Liver (tissue), 3 donors: ENCODE measurements at regions not wholly inside any gene's neighbourhood (a gene's known extent, or its start where the extent isn't known, plus 50 kb on each side); places are given as distances from the start of the nearest gene placed in this dataset.

Experiments used
- EGR1 ChIP-seq, 2 donors: IDR thresholded peaks; 2 replicates each; pipeline ENCODE4 v1.6.1; 2016 to 2018; ENCODE audit warnings: antibody characterized with exemption in 2 of 2, low read depth in 2 of 2
- JUND ChIP-seq, 2 donors: IDR thresholded peaks; 2 replicates each; pipeline ENCODE4 v1.6.1; 2016; ENCODE audit warnings: antibody characterized with exemption in 2 of 2
- NR2F2 ChIP-seq: IDR thresholded peaks from 2 replicates; pipeline ENCODE4 v1.6.1; 2016; ENCODE audit warnings: antibody characterized with exemption
- RAD21 ChIP-seq, 2 donors: IDR thresholded peaks; 2 replicates each; pipeline ENCODE4 v1.6.1; 2016; ENCODE audit warnings: antibody characterized with exemption in 2 of 2, mild to moderate bottlenecking in 2 of 2
- TAF1 ChIP-seq: conservative IDR thresholded peaks from 2 replicates; pipeline ENCODE4 v1.6.1; 2016; ENCODE audit warnings: antibody characterized with exemption, mild to moderate bottlenecking
- YY1 ChIP-seq: IDR thresholded peaks from 2 replicates; pipeline ENCODE4 v1.6.1; 2016; ENCODE audit warnings: antibody characterized with exemption, mild to moderate bottlenecking
- TF ChIP-seq, protein P1 (sequence below): fragments of 150-350 bp; IDR thresholded peaks from 2 replicates; pipeline ENCODE4 v1.5.1; 2017; ENCODE audit warnings: improper control_type of control experiment, low read depth, low read length; ENCODE audit not compliant: missing input control
- TF ChIP-seq, protein P2 (sequence below): IDR thresholded peaks from 2 replicates; pipeline ENCODE4 v1.6.1; 2016; ENCODE audit warnings: antibody characterized with exemption, mild to moderate bottlenecking
- TF ChIP-seq, protein P3 (sequence below): IDR thresholded peaks from 2 replicates; pipeline ENCODE4 v1.6.1; 2016; ENCODE audit warnings: antibody characterized with exemption
- donor health status: healthy.
- donor health status: healthy.

DNA sequence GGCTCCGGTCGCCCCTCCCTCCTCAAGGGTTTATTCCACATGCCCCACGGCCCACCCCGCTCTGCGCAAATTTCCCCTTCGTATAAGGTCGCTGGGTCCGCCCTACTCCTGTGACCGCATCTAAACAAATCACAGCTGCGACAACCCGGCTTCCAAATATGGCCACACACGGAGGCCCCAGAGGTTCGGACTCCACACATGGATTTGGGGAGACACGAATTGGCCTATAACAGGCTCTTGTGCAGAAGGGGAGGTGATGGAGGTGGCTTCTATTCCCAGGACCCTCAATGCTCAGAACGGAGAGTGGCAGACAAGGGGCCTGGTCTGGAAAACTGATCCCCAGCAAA, 90.1 kb downstream of the FOXL3 start:
- TF ChIP-seq, protein P1, sequence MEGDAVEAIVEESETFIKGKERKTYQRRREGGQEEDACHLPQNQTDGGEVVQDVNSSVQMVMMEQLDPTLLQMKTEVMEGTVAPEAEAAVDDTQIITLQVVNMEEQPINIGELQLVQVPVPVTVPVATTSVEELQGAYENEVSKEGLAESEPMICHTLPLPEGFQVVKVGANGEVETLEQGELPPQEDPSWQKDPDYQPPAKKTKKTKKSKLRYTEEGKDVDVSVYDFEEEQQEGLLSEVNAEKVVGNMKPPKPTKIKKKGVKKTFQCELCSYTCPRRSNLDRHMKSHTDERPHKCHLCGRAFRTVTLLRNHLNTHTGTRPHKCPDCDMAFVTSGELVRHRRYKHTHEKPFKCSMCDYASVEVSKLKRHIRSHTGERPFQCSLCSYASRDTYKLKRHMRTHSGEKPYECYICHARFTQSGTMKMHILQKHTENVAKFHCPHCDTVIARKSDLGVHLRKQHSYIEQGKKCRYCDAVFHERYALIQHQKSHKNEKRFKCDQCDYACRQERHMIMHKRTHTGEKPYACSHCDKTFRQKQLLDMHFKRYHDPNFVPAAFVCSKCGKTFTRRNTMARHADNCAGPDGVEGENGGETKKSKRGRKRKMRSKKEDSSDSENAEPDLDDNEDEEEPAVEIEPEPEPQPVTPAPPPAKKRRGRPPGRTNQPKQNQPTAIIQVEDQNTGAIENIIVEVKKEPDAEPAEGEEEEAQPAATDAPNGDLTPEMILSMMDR, result no peak
- TF ChIP-seq EGR1 (IDR thresholded peaks at IDR 0.05; ENCODE audit: low read depth in 2 of 2) (no peak), RAD21 (IDR thresholded peaks at IDR 0.05) (no peak), YY1 (no peak), TAF1 (no peak), NR2F2 (no peak), JUND (IDR thresholded peaks at IDR 0.05) (no peak)
- TF ChIP-seq, protein P2, sequence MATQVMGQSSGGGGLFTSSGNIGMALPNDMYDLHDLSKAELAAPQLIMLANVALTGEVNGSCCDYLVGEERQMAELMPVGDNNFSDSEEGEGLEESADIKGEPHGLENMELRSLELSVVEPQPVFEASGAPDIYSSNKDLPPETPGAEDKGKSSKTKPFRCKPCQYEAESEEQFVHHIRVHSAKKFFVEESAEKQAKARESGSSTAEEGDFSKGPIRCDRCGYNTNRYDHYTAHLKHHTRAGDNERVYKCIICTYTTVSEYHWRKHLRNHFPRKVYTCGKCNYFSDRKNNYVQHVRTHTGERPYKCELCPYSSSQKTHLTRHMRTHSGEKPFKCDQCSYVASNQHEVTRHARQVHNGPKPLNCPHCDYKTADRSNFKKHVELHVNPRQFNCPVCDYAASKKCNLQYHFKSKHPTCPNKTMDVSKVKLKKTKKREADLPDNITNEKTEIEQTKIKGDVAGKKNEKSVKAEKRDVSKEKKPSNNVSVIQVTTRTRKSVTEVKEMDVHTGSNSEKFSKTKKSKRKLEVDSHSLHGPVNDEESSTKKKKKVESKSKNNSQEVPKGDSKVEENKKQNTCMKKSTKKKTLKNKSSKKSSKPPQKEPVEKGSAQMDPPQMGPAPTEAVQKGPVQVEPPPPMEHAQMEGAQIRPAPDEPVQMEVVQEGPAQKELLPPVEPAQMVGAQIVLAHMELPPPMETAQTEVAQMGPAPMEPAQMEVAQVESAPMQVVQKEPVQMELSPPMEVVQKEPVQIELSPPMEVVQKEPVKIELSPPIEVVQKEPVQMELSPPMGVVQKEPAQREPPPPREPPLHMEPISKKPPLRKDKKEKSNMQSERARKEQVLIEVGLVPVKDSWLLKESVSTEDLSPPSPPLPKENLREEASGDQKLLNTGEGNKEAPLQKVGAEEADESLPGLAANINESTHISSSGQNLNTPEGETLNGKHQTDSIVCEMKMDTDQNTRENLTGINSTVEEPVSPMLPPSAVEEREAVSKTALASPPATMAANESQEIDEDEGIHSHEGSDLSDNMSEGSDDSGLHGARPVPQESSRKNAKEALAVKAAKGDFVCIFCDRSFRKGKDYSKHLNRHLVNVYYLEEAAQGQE, result no peak
- TF ChIP-seq, protein P3, sequence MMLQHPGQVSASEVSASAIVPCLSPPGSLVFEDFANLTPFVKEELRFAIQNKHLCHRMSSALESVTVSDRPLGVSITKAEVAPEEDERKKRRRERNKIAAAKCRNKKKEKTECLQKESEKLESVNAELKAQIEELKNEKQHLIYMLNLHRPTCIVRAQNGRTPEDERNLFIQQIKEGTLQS, result no peak
